ENCODE measurements at regions not wholly inside any gene's neighbourhood (a gene's known extent, or its start where the extent isn't known, plus 50 kb on each side); places are given as distances from the start of the nearest gene placed in this dataset.

- FAIRE-seq (no peak), DNase-seq (ENCODE audit: low read depth) (no peak)
- H3K4me3 ChIP-seq (ENCODE audit: insufficient read depth, low read depth, low read length), result no peak overlapping the region
- no peak overlapping the region for H2AFZ ChIP-seq (ENCODE audit: low read depth, low read length)
- no peaks in the 10 kb centered on the region for H4K20me1 ChIP-seq (ENCODE audit: insufficient read depth, low read length)
- TF ChIP-seq EZH2 (IDR thresholded peaks at IDR 0.05; ENCODE audit: insufficient read depth, low read length), result no peak
- TF ChIP-seq CTCF (IDR thresholded peaks at IDR 0.05; ENCODE audit: insufficient read depth, low read depth, low read length), result no peak
- H3K9me3 ChIP-seq (ENCODE audit: insufficient read depth, low read depth, low read length), result no peaks in the 10 kb centered on the region
- H3K27ac Mint-ChIP-seq (ENCODE audit: unreplicated experiment), result no peak overlapping the region
- H3K36me3 ChIP-seq (ENCODE audit: insufficient read depth, low read length), result no peaks in the 10 kb centered on the region
- H3K27ac ChIP-seq (ENCODE audit: low read depth, low read length), result no peak overlapping the region
- no peak overlapping the region for H3K4me2 ChIP-seq (ENCODE audit: low read length)
- H3K4me3 Mint-ChIP-seq (ENCODE audit: unreplicated experiment), result no peak overlapping the region
- H3K4me1 Mint-ChIP-seq (ENCODE audit: low read depth, unreplicated experiment), result peaks cover 7% of the 10 kb centered on the region
- H3K27me3 ChIP-seq (ENCODE audit: insufficient read depth, low read length), result no peaks in the 10 kb centered on the region
- no peak overlapping the region for H3K9ac ChIP-seq (ENCODE audit: low read length)
- H3K4me1 ChIP-seq (ENCODE audit: insufficient read depth, low read length), result peaks cover 16% of the 10 kb centered on the region
- no peaks in the 10 kb centered on the region for H3K79me2 ChIP-seq (ENCODE audit: insufficient read depth, low read length)
- no peaks in the 10 kb centered on the region for H3K27me3 Mint-ChIP-seq (ENCODE audit: low read depth, unreplicated experiment)
- H3K36me3 Mint-ChIP-seq (ENCODE audit: low read depth, unreplicated experiment), result no peaks in the 10 kb centered on the region
- peaks cover 3% of the 10 kb centered on the region for H3K9me3 Mint-ChIP-seq (ENCODE audit: unreplicated experiment)
Observed at GRCh38 chr2:157181234-157181633, 76.3 kb upstream of the GALNT5 start.

GRCh38 chr2:157182204-157182709 lies 75.2 kb upstream of the GALNT5 start:
- peak overlapping the region; percentile 10 for H3K27ac ChIP-seq (ENCODE audit: low read depth, low read length)
- Mint-ChIP-seq H3K27me3 (ENCODE audit: low read depth, unreplicated experiment) (no peaks in the 10 kb centered on the region), H3K27ac (ENCODE audit: unreplicated experiment) (no peak overlapping the region)

More at GRCh38 chr2:157182204-157182709, 75.2 kb upstream of the GALNT5 start:
- DNase-seq (ENCODE audit: low read depth) (peak; percentile 6), FAIRE-seq (no peak)
- H3K9ac ChIP-seq (ENCODE audit: low read length), result no peak overlapping the region
- no peaks in the 10 kb centered on the region for H3K27me3 ChIP-seq (ENCODE audit: insufficient read depth, low read length)
- Mint-ChIP-seq H3K9me3 (ENCODE audit: unreplicated experiment) (peaks cover 3% of the 10 kb centered on the region), H3K4me1 (ENCODE audit: low read depth, unreplicated experiment) (peaks cover 13% of the 10 kb centered on the region), H3K36me3 (ENCODE audit: low read depth, unreplicated experiment) (no peaks in the 10 kb centered on the region), H3K4me3 (ENCODE audit: unreplicated experiment) (no peak overlapping the region)
- no peak overlapping the region for H3K4me3 ChIP-seq (ENCODE audit: insufficient read depth, low read depth, low read length)
- H2AFZ ChIP-seq (ENCODE audit: low read depth, low read length), result no peak overlapping the region
- H3K4me1 ChIP-seq (ENCODE audit: insufficient read depth, low read length), result peaks cover 16% of the 10 kb centered on the region
- peak overlapping the region; percentile 51 for H3K4me2 ChIP-seq (ENCODE audit: low read length)
- no peak for TF ChIP-seq CTCF (IDR thresholded peaks at IDR 0.05; ENCODE audit: insufficient read depth, low read depth, low read length)
- TF ChIP-seq EZH2 (IDR thresholded peaks at IDR 0.05; ENCODE audit: insufficient read depth, low read length), result no peak
- no peaks in the 10 kb centered on the region for H4K20me1 ChIP-seq (ENCODE audit: insufficient read depth, low read length)
- no peaks in the 10 kb centered on the region for H3K9me3 ChIP-seq (ENCODE audit: insufficient read depth, low read depth, low read length)
- no peaks in the 10 kb centered on the region for H3K79me2 ChIP-seq (ENCODE audit: insufficient read depth, low read length)
- H3K36me3 ChIP-seq (ENCODE audit: insufficient read depth, low read length), result no peaks in the 10 kb centered on the region

All from astrocyte (in vitro differentiated cells and primary cell).